ENCODE measurements at regions not wholly inside any gene's neighbourhood (a gene's known extent, or its start where the extent isn't known, plus 50 kb on each side); places are given as distances from the start of the nearest gene placed in this dataset.

GRCh38 chr21:35395728-35396127, 346.6 kb upstream of the RUNX1 start:
- Mint-ChIP-seq H3K4me1 (peaks cover 38% of the 10 kb centered on the region), H3K27me3 (ENCODE audit: low read depth in 3 of 3) (peaks cover 5 to 10% (median 6%) of the 10 kb centered on the region in 3 donors), H3K27ac (peak overlapping the region in 2 of 7 donors; percentile 3 to 40), H3K36me3 (no peaks in the 10 kb centered on the region), H3K4me3 (no peak overlapping the region), H3K9me3 (peaks cover 0 to 4% (median 0%) of the 10 kb centered on the region in 7 donors)
- H2AFZ ChIP-seq (ENCODE audit: insufficient read depth, low read depth, low read length, poor library complexity, severe bottlenecking), result no peak overlapping the region
- intact Hi-C loops (cut with micrococcal nuclease), result no loop called here
- no peaks in the 10 kb centered on the region for H3K79me2 ChIP-seq (ENCODE audit: insufficient read depth, low read length)
- DNase-seq, result peak in 2 of 3 donors; percentile 18 to 36
- H3K9ac ChIP-seq (ENCODE audit: insufficient read depth, low read length, poor library complexity, severe bottlenecking), result no peak overlapping the region
- no peak for TF ChIP-seq CTCF (IDR thresholded peaks at IDR 0.05)
- 0% methylated on average over 1 of the region's 1 CpG for WGBS (ENCODE audit: insufficient coverage)
- peaks cover 0 to 2% of the 10 kb centered on the region in 2 donors for H3K27me3 ChIP-seq (ENCODE audit: control insufficient read depth in 2 of 2, insufficient read depth in 2 of 2, low read length in 2 of 2)
- no peak overlapping the region for H3K4me2 ChIP-seq (replicated peaks; ENCODE audit: extremely low read depth, low read length, poor library complexity, severe bottlenecking)
- no peaks in the 10 kb centered on the region for H4K20me1 ChIP-seq (ENCODE audit: insufficient read depth, low read length)
- no peak overlapping the region for H3K4me3 ChIP-seq (replicated peaks in 1 of 3; ENCODE audit: low read depth in 2 of 3, low read length in 3 of 3)
- H3K36me3 ChIP-seq (replicated peaks in 1 of 2; ENCODE audit: control insufficient read depth in 1 of 2, insufficient read depth in 2 of 2, low read length in 2 of 2), result no peaks in the 10 kb centered on the region
- H3K4me1 ChIP-seq (ENCODE audit: control insufficient read depth in 1 of 2, insufficient read depth in 2 of 2, low read length in 2 of 2), result peaks cover 11 to 28% of the 10 kb centered on the region in 2 donors
- H3K9me3 ChIP-seq (replicated peaks in 1 of 2; ENCODE audit: control insufficient read depth in 1 of 2, insufficient read depth in 1 of 2, low read length in 2 of 2), result no peaks in the 10 kb centered on the region
- no peak overlapping the region for H3K27ac ChIP-seq (ENCODE audit: low read depth in 1 of 2, low read length in 2 of 2)

GRCh38 chr21:35394634-35395369, 345.7 kb upstream of the RUNX1 start:
- 0% methylated on average over 2 of the region's 7 CpGs for WGBS (ENCODE audit: insufficient coverage)

More at GRCh38 chr21:35394634-35395369, 345.7 kb upstream of the RUNX1 start:
- Histone ChIP-seq H3K4me3 (replicated peaks in 1 of 3; ENCODE audit: low read depth in 2 of 3, low read length in 3 of 3) (no peak overlapping the region), H3K4me1 (ENCODE audit: control insufficient read depth in 1 of 2, insufficient read depth in 2 of 2, low read length in 2 of 2) (peaks cover 11 to 20% of the 10 kb centered on the region in 2 donors), H3K27ac (ENCODE audit: low read depth in 1 of 2, low read length in 2 of 2) (no peak overlapping the region), H3K4me2 (replicated peaks; ENCODE audit: extremely low read depth, low read length, poor library complexity, severe bottlenecking) (no peak overlapping the region), H3K9me3 (replicated peaks in 1 of 2; ENCODE audit: control insufficient read depth in 1 of 2, insufficient read depth in 1 of 2, low read length in 2 of 2) (no peaks in the 10 kb centered on the region), H3K36me3 (replicated peaks in 1 of 2; ENCODE audit: control insufficient read depth in 1 of 2, insufficient read depth in 2 of 2, low read length in 2 of 2) (no peaks in the 10 kb centered on the region), H3K27me3 (ENCODE audit: control insufficient read depth in 2 of 2, insufficient read depth in 2 of 2, low read length in 2 of 2) (peaks cover 0 to 2% of the 10 kb centered on the region in 2 donors), H3K9ac (ENCODE audit: insufficient read depth, low read length, poor library complexity, severe bottlenecking) (no peak overlapping the region), H3K79me2 (ENCODE audit: insufficient read depth, low read length) (no peaks in the 10 kb centered on the region), H2AFZ (ENCODE audit: insufficient read depth, low read depth, low read length, poor library complexity, severe bottlenecking) (no peak overlapping the region), H4K20me1 (ENCODE audit: insufficient read depth, low read length) (no peaks in the 10 kb centered on the region)
- no peaks in the 10 kb centered on the region for H3K36me3 Mint-ChIP-seq
- TF ChIP-seq CTCF (IDR thresholded peaks at IDR 0.05), result no peak
- no peak overlapping the region for H3K27ac Mint-ChIP-seq
- H3K27me3 Mint-ChIP-seq (ENCODE audit: low read depth in 3 of 3), result peaks cover 5 to 10% (median 6%) of the 10 kb centered on the region in 3 donors
- H3K9me3 Mint-ChIP-seq, result peaks cover 0 to 4% (median 0%) of the 10 kb centered on the region in 7 donors
- no peak overlapping the region for H3K4me3 Mint-ChIP-seq
- peaks cover 30% of the 10 kb centered on the region for H3K4me1 Mint-ChIP-seq
- intact Hi-C loops (cut with micrococcal nuclease), result no loop called here
- DNase-seq, result no peak

Measured in CD14-positive monocyte (primary cell).